ENCODE measurements at regions not wholly inside any gene's neighbourhood (a gene's known extent, or its start where the extent isn't known, plus 50 kb on each side); places are given as distances from the start of the nearest gene placed in this dataset.

DNA sequence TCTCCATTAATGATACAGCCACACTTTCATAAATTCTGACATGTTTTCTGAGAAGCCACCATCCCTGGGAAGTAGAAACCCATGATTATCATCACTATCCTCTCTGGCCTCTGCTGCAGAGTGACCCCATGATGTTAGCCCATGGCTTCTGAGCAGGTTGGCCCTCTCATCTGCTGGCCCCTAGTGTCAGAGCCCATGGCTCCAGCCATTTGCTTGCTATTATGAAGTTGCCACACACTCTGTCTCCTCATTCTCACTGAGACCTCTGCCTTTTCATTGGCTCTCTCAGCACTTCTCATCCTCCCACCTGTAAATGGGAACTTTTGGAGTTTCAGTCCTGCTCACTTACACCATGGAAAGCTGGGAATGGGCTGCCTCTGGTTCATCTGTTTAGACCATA, 192.7 kb downstream of the GASK1B start:
- ChIA-PET POLR2A (no interaction called here), CTCF (interaction anchor here (0.8 to 7.5 kb wide), 3 partner anchors 752 to 761 kb away, joined by 4 to 93 read pairs (median 24); partner anchors contain the start of gene GRIA2)
- Histone ChIP-seq H4K20me1 (ENCODE audit: insufficient read depth) (no peaks in the 10 kb centered on the region), H3K4me1 (ENCODE audit: control insufficient read depth in 1 of 2, insufficient read depth in 2 of 2, low read depth in 1 of 2, low read length in 1 of 2) (no peaks in the 10 kb centered on the region; a peak in 1 of 4 replicates), H3K4me2 (no peak overlapping the region), H3K36me3 (replicated peaks in 1 of 2; ENCODE audit: control insufficient read depth in 1 of 2, insufficient read depth in 2 of 2, low read length in 1 of 2) (no peaks in the 10 kb centered on the region), H2AFZ (ENCODE audit: low read depth) (no peak overlapping the region), H3F3A (replicated peaks; ENCODE audit: insufficient read depth) (no peaks in the 10 kb centered on the region), H3K4me3 (ENCODE audit: low read depth in 2 of 2, low read length in 1 of 2) (no peak overlapping the region), H3K9me2 (no peaks in the 10 kb centered on the region), H3K27me3 (ENCODE audit: insufficient read depth) (no peaks in the 10 kb centered on the region), H3K79me2 (ENCODE audit: insufficient read depth) (no peaks in the 10 kb centered on the region), H3K27ac (ENCODE audit: low read depth in 2 of 2, low read length in 1 of 2) (no peak overlapping the region), H3K9ac (no peak overlapping the region), H3K9me3 (no peaks in the 10 kb centered on the region)
- TF ChIP-seq, protein P1, sequence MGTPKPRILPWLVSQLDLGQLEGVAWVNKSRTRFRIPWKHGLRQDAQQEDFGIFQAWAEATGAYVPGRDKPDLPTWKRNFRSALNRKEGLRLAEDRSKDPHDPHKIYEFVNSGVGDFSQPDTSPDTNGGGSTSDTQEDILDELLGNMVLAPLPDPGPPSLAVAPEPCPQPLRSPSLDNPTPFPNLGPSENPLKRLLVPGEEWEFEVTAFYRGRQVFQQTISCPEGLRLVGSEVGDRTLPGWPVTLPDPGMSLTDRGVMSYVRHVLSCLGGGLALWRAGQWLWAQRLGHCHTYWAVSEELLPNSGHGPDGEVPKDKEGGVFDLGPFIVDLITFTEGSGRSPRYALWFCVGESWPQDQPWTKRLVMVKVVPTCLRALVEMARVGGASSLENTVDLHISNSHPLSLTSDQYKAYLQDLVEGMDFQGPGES (IDR thresholded peaks at IDR 0.05; ENCODE audit: low read depth, low read length) = no peak
- TF ChIP-seq TCF12 (IDR thresholded peaks at IDR 0.05) = no peak
- no peak for TF ChIP-seq FOXJ3 (CRISPR knock-in tag; IDR thresholded peaks at IDR 0.05)
- TF ChIP-seq TAF1 (IDR thresholded peaks at IDR 0.05; ENCODE audit: borderline replicate concordance, low read depth, low read length) = no peak
- TF ChIP-seq RAD21 (IDR thresholded peaks at IDR 0.05; ENCODE audit: low read length) = no peak
- no peak for TF ChIP-seq TEAD4 (IDR thresholded peaks at IDR 0.05; ENCODE audit: borderline replicate concordance, insufficient read depth)
- TF ChIP-seq GABPA (IDR thresholded peaks at IDR 0.05; ENCODE audit: low read depth) = no peak
- TF ChIP-seq YY1 (IDR thresholded peaks at IDR 0.05; ENCODE audit: low read depth) = no peak
- no peak for TF ChIP-seq EP300 (IDR thresholded peaks at IDR 0.05; ENCODE audit: borderline replicate concordance in 1 of 2, low read depth in 1 of 2, low read length in 1 of 2)
- TF ChIP-seq EZH2phosphoT487 (IDR thresholded peaks at IDR 0.05; ENCODE audit: borderline replicate concordance, low read depth) = no peak
- no peak for TF ChIP-seq ELF1 (IDR thresholded peaks at IDR 0.05)
- TF ChIP-seq, protein P2, sequence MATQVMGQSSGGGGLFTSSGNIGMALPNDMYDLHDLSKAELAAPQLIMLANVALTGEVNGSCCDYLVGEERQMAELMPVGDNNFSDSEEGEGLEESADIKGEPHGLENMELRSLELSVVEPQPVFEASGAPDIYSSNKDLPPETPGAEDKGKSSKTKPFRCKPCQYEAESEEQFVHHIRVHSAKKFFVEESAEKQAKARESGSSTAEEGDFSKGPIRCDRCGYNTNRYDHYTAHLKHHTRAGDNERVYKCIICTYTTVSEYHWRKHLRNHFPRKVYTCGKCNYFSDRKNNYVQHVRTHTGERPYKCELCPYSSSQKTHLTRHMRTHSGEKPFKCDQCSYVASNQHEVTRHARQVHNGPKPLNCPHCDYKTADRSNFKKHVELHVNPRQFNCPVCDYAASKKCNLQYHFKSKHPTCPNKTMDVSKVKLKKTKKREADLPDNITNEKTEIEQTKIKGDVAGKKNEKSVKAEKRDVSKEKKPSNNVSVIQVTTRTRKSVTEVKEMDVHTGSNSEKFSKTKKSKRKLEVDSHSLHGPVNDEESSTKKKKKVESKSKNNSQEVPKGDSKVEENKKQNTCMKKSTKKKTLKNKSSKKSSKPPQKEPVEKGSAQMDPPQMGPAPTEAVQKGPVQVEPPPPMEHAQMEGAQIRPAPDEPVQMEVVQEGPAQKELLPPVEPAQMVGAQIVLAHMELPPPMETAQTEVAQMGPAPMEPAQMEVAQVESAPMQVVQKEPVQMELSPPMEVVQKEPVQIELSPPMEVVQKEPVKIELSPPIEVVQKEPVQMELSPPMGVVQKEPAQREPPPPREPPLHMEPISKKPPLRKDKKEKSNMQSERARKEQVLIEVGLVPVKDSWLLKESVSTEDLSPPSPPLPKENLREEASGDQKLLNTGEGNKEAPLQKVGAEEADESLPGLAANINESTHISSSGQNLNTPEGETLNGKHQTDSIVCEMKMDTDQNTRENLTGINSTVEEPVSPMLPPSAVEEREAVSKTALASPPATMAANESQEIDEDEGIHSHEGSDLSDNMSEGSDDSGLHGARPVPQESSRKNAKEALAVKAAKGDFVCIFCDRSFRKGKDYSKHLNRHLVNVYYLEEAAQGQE (IDR thresholded peaks at IDR 0.05; ENCODE audit: low read depth, low read length) = no peak
- TF ChIP-seq, protein P3, sequence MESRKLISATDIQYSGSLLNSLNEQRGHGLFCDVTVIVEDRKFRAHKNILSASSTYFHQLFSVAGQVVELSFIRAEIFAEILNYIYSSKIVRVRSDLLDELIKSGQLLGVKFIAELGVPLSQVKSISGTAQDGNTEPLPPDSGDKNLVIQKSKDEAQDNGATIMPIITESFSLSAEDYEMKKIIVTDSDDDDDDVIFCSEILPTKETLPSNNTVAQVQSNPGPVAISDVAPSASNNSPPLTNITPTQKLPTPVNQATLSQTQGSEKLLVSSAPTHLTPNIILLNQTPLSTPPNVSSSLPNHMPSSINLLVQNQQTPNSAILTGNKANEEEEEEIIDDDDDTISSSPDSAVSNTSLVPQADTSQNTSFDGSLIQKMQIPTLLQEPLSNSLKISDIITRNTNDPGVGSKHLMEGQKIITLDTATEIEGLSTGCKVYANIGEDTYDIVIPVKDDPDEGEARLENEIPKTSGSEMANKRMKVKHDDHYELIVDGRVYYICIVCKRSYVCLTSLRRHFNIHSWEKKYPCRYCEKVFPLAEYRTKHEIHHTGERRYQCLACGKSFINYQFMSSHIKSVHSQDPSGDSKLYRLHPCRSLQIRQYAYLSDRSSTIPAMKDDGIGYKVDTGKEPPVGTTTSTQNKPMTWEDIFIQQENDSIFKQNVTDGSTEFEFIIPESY (IDR thresholded peaks at IDR 0.05; ENCODE audit: borderline replicate concordance, low read depth) = no peak
- no peak for DNase-seq
